OCI-LY3 (cell line): ENCODE measurements at regions not wholly inside any gene's neighbourhood (a gene's known extent, or its start where the extent isn't known, plus 50 kb on each side); places are given as distances from the start of the nearest gene placed in this dataset.
"Not testable (repeated sequence)": the region's sequence is repeated elsewhere in the genome, so short reads cannot be mapped to it uniquely, and the experiment has no call there.

Experiments
- H2AFZ ChIP-seq: fragments of 200-600, 300-600 bp; shearing (Covaris generic); 2 replicates; pipeline ENCODE4 v1.6.0; 2014; ENCODE audit warnings: antibody characterized with exemption, low read depth, low read length
- H3K27ac ChIP-seq: fragments of 200-600, 300-600 bp; sonication (generic); 2 replicates; pipeline ENCODE4 v1.5.1; 2014; ENCODE audit warnings: mild to moderate bottlenecking, low read length, moderate library complexity, mixed read lengths
- H3K27me3 ChIP-seq: fragments of 200-600, 300-600 bp; sonication (generic); 2 replicates; pipeline ENCODE4 v1.6.1; 2014; ENCODE audit warnings: low read depth, low read length, mixed read lengths
- H3K36me3 ChIP-seq: fragments of 200-600, 300-600 bp; sonication (generic); replicated peaks from 2 replicates; pipeline ENCODE3; 2014; ENCODE audit warnings: low read depth, low read length, mixed read lengths
- H3K4me1 ChIP-seq: fragments of 300-600, 200-600 bp; sonication (generic); 2 replicates; pipeline ENCODE4 v1.6.1; 2014; ENCODE audit warnings: low read length, mixed read lengths
- H3K4me2 ChIP-seq: fragments of 200-600, 300-600 bp; sonication (generic); 2 replicates; pipeline ENCODE4 v1.6.1; 2014; ENCODE audit warnings: low read length, mixed read lengths
- H3K4me3 ChIP-seq: fragments of 300-600, 200-600 bp; sonication (generic); 2 replicates; pipeline ENCODE4 v1.5.1; 2014; ENCODE audit warnings: antibody characterized with exemption, mild to moderate bottlenecking, low read length, moderate library complexity
- H3K79me2 ChIP-seq: fragments of 300-600, 200-600 bp; shearing (Covaris generic); 2 replicates; pipeline ENCODE4 v1.6.1; 2014; ENCODE audit warnings: mild to moderate bottlenecking, low read length, mixed read lengths
- H3K9ac ChIP-seq: fragments of 300-600, 200-600 bp; shearing (Covaris generic); 2 replicates; pipeline ENCODE4 v1.6.0; 2014; ENCODE audit warnings: mild to moderate bottlenecking, low read length, moderate library complexity
- H3K9me3 ChIP-seq: fragments of 200-600, 300-600 bp; shearing (Covaris generic); 2 replicates; pipeline ENCODE4 v1.6.1; 2014; ENCODE audit warnings: low read length, mixed read lengths; ENCODE audit not compliant: insufficient read depth
- H4K20me1 ChIP-seq: fragments of 200-600, 300-600 bp; sonication (generic); 2 replicates; pipeline ENCODE4 v1.6.1; 2016; ENCODE audit warnings: low read length, mixed read lengths; ENCODE audit not compliant: insufficient read depth
- EZH2phosphoT487 ChIP-seq: fragments of 200-600 bp; shearing (Covaris generic); IDR thresholded peaks from 2 replicates; pipeline ENCODE4 v1.6.1; 2018; ENCODE audit warnings: antibody characterized with exemption, mixed run types, low read depth
- TF ChIP-seq, protein P1 (sequence below): fragments of 200-600, 300-600 bp; sonication (generic); IDR thresholded peaks from 2 replicates; pipeline ENCODE4 v1.5.1; 2014; ENCODE audit warnings: antibody characterized with exemption, low read length, low read depth

DNA sequence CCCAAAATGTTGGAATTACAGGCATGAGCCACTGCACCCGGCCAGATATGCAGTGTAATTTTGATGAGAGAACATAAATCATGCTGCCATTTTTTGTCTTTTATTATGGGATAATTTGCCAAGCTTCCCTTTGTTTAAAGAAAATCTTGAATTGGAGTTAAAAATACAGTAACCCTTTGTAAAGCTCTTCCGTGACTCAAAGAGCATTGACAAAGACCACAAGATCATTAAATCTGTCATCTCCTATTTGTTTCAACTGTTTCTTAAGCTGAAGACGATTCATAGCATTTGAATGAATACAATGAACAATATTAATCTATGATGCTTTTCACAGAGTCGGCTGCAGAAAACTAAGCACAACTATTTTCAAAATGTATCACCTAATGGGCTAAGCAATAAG, 132.6 kb downstream of the ANAPC4 start:
- no peak overlapping the region for H3K4me2 ChIP-seq
- no peaks in the 10 kb centered on the region for H3K36me3 ChIP-seq
- no peak overlapping the region for H3K9ac ChIP-seq
- no peaks in the 10 kb centered on the region for H3K79me2 ChIP-seq
- H3K4me1 ChIP-seq, result no peaks in the 10 kb centered on the region
- no peak overlapping the region for H3K4me3 ChIP-seq
- H2AFZ ChIP-seq, result no peak overlapping the region
- H4K20me1 ChIP-seq, result no peaks in the 10 kb centered on the region
- H3K27me3 ChIP-seq, result peaks cover 7% of the 10 kb centered on the region; the same call in 1 of the 2 replicates
- no peaks in the 10 kb centered on the region for H3K9me3 ChIP-seq
- TF ChIP-seq, protein P1, sequence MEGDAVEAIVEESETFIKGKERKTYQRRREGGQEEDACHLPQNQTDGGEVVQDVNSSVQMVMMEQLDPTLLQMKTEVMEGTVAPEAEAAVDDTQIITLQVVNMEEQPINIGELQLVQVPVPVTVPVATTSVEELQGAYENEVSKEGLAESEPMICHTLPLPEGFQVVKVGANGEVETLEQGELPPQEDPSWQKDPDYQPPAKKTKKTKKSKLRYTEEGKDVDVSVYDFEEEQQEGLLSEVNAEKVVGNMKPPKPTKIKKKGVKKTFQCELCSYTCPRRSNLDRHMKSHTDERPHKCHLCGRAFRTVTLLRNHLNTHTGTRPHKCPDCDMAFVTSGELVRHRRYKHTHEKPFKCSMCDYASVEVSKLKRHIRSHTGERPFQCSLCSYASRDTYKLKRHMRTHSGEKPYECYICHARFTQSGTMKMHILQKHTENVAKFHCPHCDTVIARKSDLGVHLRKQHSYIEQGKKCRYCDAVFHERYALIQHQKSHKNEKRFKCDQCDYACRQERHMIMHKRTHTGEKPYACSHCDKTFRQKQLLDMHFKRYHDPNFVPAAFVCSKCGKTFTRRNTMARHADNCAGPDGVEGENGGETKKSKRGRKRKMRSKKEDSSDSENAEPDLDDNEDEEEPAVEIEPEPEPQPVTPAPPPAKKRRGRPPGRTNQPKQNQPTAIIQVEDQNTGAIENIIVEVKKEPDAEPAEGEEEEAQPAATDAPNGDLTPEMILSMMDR, result no peak
- no peak for TF ChIP-seq EZH2phosphoT487
- H3K27ac ChIP-seq, result no peak overlapping the region

DNA sequence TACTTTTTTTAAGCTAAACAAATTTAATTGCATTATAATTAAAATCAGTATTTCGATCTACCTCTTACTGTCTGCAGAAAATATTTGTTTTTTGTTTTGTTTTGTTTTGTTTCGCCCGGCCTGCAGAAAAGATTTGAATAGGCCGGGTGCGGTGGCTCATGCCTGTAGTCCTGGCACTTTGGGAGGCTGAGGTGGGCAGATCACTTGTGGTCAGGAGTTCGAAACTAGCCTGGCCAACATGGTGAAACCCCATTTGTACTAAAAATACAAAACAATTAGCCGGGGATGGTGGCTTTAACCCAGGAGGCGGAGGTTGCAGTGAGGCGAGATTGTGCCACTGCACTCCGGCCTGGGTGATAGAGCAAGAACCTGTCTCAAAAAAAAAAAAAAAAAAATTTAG, 134.8 kb downstream of the ANAPC4 start:
- H3K36me3 ChIP-seq, H3K4me2 ChIP-seq, H3K27ac ChIP-seq, H2AFZ ChIP-seq, H3K4me1 ChIP-seq, H3K9me3 ChIP-seq, H3K27me3 ChIP-seq, H3K9ac ChIP-seq, H3K4me3 ChIP-seq, H4K20me1 ChIP-seq, H3K79me2 ChIP-seq: not testable (repeated sequence)

DNA sequence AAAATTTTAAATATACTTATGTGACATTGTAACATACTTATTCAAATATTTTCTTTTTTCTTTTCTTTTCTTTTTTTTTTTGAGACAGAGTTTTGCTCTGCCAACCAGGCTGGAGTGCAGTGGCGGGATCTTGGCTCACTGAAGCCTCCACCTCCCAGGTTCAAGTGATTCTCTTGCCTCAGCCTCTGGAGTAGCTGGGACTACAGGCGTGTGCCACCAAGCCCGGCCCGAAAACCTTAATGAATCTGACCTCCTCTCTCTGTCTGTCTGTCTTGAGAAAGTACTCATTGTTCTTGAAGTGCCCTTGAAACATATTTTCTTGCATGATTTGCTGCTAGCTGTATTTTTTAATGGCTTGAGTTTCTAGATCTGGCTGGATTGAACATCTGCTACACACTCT, 136.8 kb downstream of the ANAPC4 start:
- Histone ChIP-seq H2AFZ (no peak overlapping the region), H3K79me2 (no peaks in the 10 kb centered on the region), H3K9me3 (no peaks in the 10 kb centered on the region), H3K9ac (no peak overlapping the region), H3K4me1 (no peaks in the 10 kb centered on the region), H4K20me1 (no peaks in the 10 kb centered on the region), H3K4me2 (no peak overlapping the region), H3K27me3 (peaks cover 22% of the 10 kb centered on the region), H3K36me3 (no peaks in the 10 kb centered on the region), H3K4me3 (no peak overlapping the region), H3K27ac (no peak overlapping the region)
- no peak for TF ChIP-seq EZH2phosphoT487
- TF ChIP-seq, protein P1, result no peak

DNA sequence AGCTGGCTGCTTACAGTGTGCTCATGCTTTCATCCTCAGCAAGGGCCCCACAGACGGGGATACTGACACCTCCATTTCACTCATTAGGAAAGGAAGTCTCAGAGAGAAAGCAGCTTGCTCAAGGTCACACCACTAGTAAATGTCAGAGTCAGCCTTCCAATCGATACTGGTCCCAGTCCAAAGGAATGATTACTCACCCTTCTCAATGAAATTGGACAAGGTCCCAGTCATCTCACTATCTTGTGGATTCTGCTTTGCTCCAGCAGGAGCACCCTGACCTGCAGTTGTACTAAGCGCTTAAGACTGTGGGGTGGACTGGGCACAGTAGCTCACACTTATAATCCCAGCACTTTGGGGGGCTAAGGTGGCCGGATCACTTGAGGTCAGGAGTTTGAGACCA, 132.2 kb upstream of the SLC34A2 start:
- Histone ChIP-seq H3K4me3 (no peak overlapping the region), H3K79me2 (no peaks in the 10 kb centered on the region), H3K4me2 (no peak overlapping the region), H3K4me1 (no peaks in the 10 kb centered on the region), H3K36me3 (no peaks in the 10 kb centered on the region), H3K9me3 (no peaks in the 10 kb centered on the region), H3K27ac (no peak overlapping the region), H3K27me3 (peaks cover 21% of the 10 kb centered on the region), H4K20me1 (no peaks in the 10 kb centered on the region), H2AFZ (no peak overlapping the region), H3K9ac (no peak overlapping the region)
- TF ChIP-seq, protein P1, result no peak
- no peak for TF ChIP-seq EZH2phosphoT487

DNA sequence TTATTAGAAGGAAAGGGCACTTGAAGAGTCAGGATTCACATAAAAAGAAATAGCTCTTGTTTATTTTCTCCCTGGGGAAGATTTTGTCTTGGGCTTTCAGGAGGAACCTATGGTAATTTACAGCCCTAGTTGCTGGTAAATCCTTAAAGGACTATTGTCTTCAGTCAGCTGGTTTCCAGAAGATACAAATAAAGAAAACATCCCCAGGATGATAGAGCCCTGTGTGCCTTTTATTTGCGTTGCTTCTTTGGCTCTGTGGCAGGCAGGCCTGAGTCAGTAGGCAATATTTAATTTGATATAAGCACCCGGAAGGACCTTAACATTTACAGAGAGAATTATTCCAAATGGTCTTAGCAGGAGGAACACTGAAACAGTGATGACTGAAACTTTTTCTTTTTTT, 131.0 kb upstream of the SLC34A2 start:
- no peaks in the 10 kb centered on the region for H3K36me3 ChIP-seq
- TF ChIP-seq, protein P1, result no peak
- TF ChIP-seq EZH2phosphoT487, result no peak

More for the DNA sequence above, 131.0 kb upstream of the SLC34A2 start:
- Histone ChIP-seq H3K27ac (no peak overlapping the region), H3K9ac (no peak overlapping the region), H2AFZ (no peak overlapping the region), H3K79me2 (no peaks in the 10 kb centered on the region), H4K20me1 (no peaks in the 10 kb centered on the region), H3K4me1 (no peaks in the 10 kb centered on the region), H3K4me2 (no peak overlapping the region), H3K27me3 (peaks cover 10% of the 10 kb centered on the region; the same call in 1 of the 2 replicates), H3K4me3 (no peak overlapping the region), H3K9me3 (no peaks in the 10 kb centered on the region)
